Endothelial cell of umbilical vein (primary cell): ENCODE measurements at regions not wholly inside any gene's neighbourhood (a gene's known extent, or its start where the extent isn't known, plus 50 kb on each side); places are given as distances from the start of the nearest gene placed in this dataset.

Experiments used
- BruUV-seq: library from RNA; stranded (reverse); fragments of 400-500 nt; replicated peaks from 2 replicates; lab custom pipeline; 2021; lab: Mats Ljungman, UMichigan
- CTCF ChIA-PET: fragments of 300-600, 350-600 bp; sonication (Branson Sonifier 250); formaldehyde crosslinking; loops from one replicate; lab custom pipeline; 2021; ENCODE audit warnings: antibody characterized with exemption, inconsistent platforms; lab: Charles Lee
- POLR2A ChIA-PET: fragments of 300-600, 350-600 bp; sonication (Branson Sonifier 250); formaldehyde crosslinking; loops from one replicate; lab custom pipeline; 2021; ENCODE audit warnings: antibody characterized with exemption, inconsistent platforms; lab: Charles Lee
- DNase-seq: peaks from one replicate; pipeline ENCODE4 v3.0.0-alpha.2; 2011; ENCODE audit warnings: low read depth, low spot score
- FAIRE-seq: peaks from 2 replicates; lab custom pipeline; 2011; peaks lifted over from hg19 to GRCh38; lab: Jason Lieb, UNC
- H2AFZ ChIP-seq: 2 replicates; pipeline ENCODE4 v1.6.0; 2012; ENCODE audit warnings: low read depth, low read length, control low read depth, inconsistent platforms
- H3K27ac ChIP-seq: 2 replicates; pipeline ENCODE4 v1.5.1; 2011; ENCODE audit warnings: low read depth, mild to moderate bottlenecking, control low read depth, low read length, moderate library complexity; ENCODE audit not compliant: insufficient read depth
- H3K27me3 ChIP-seq, 2 experiments: 2 replicates each; pipeline versions ENCODE4 v1.6.0 to v1.6.1; 2011; ENCODE audit warnings: low read length in 2 of 2, mixed read lengths in 1 of 2; ENCODE audit not compliant: control insufficient read depth in 2 of 2, insufficient read depth in 2 of 2
- H3K36me3 ChIP-seq, 2 experiments: 2 replicates in 1 of 2; 3 replicates in 1 of 2; pipeline ENCODE4 v1.5.1; 2011; ENCODE audit warnings: low read length in 2 of 2, mild to moderate bottlenecking in 1 of 2, moderate library complexity in 1 of 2; ENCODE audit not compliant: control insufficient read depth in 2 of 2, insufficient read depth in 2 of 2; ENCODE audit errors: extremely low read depth in 1 of 2
- H3K4me1 ChIP-seq: 3 replicates; pipeline ENCODE4 v1.5.1; 2011; ENCODE audit warnings: mild to moderate bottlenecking, low read length; ENCODE audit not compliant: control insufficient read depth, insufficient read depth; ENCODE audit errors: extremely low read depth
- H3K4me2 ChIP-seq: 2 replicates; pipeline ENCODE4 v1.6.1; 2011; ENCODE audit warnings: low read length, control low read depth, mixed read lengths; ENCODE audit not compliant: insufficient read depth
- H3K4me3 ChIP-seq, 3 experiments: fragments of 200-600 bp in 1 of 3; sonication (generic), shearing (Covaris generic) in 1 of 3; replicated peaks in 1 of 3; 2 replicates each; pipeline ENCODE4 v1.5.1; 2011 to 2016; ENCODE audit warnings: control low read depth in 3 of 3, low read length in 3 of 3, mild to moderate bottlenecking in 2 of 3, inconsistent platforms in 1 of 3, low read depth in 1 of 3, moderate library complexity in 1 of 3; ENCODE audit not compliant: insufficient read depth in 1 of 3
- H3K79me2 ChIP-seq: 2 replicates; pipeline ENCODE4 v1.6.0; 2012; ENCODE audit warnings: low read length, inconsistent platforms; ENCODE audit not compliant: control insufficient read depth, insufficient read depth
- H3K9ac ChIP-seq: replicated peaks from 2 replicates; pipeline ENCODE3; 2011; ENCODE audit warnings: low read length, control low read depth; ENCODE audit not compliant: insufficient read depth; ENCODE audit errors: extremely low read depth
- H3K9me1 ChIP-seq: replicated peaks from 3 replicates; pipeline ENCODE4 v1.6.0; 2011; ENCODE audit warnings: mild to moderate bottlenecking, low read length; ENCODE audit not compliant: control insufficient read depth, insufficient read depth; ENCODE audit errors: extremely low read depth
- H3K9me3 ChIP-seq: replicated peaks from 2 replicates; pipeline ENCODE4 v1.5.1; 2012; ENCODE audit warnings: low read length, inconsistent platforms; ENCODE audit not compliant: control insufficient read depth, insufficient read depth
- H4K20me1 ChIP-seq: replicated peaks from 2 replicates; pipeline ENCODE3; 2011; ENCODE audit warnings: mild to moderate bottlenecking, low read length; ENCODE audit not compliant: control insufficient read depth, insufficient read depth; ENCODE audit errors: extremely low read depth
- EZH2 ChIP-seq: IDR thresholded peaks from 2 replicates; pipeline ENCODE4 v1.6.1; 2012; ENCODE audit warnings: borderline replicate concordance, low read depth, mild to moderate bottlenecking, moderate library complexity, low read length, inconsistent platforms; ENCODE audit not compliant: severe bottlenecking
- FOS ChIP-seq: IDR thresholded peaks from 2 replicates; pipeline ENCODE4 v1.6.1; 2011; ENCODE audit warnings: mild to moderate bottlenecking, low read length, moderate library complexity, borderline replicate concordance; ENCODE audit not compliant: insufficient read depth
- GATA2 ChIP-seq: IDR thresholded peaks from 2 replicates; pipeline ENCODE4 v1.7.0; 2011; ENCODE audit warnings: low read depth, mild to moderate bottlenecking, moderate library complexity, mixed read lengths, low read length; ENCODE audit not compliant: insufficient read length, insufficient read depth
- JUN ChIP-seq: IDR thresholded peaks from 2 replicates; pipeline ENCODE4 v1.6.1; 2011; ENCODE audit warnings: borderline replicate concordance, low read depth; ENCODE audit not compliant: insufficient read length, insufficient read depth
- dilution Hi-C: fragments of 300-500 bp; cut with MboI; formaldehyde crosslinking; loops from one replicate; pipeline ENCODE4 v1.15.0; 2019; ENCODE audit warnings: low sequenced_read_pairs; ENCODE audit not compliant: extremely low pct_ligation_motif_present
- intact Hi-C: fragments of 100-400 bp; cut with micrococcal nuclease; formaldehyde crosslinking; loops from one replicate; pipeline ENCODE4 v1.10.0; 2022
- TF ChIP-seq, protein P1 (sequence below), 2 donors: IDR thresholded peaks; 1 replicate in 1 of 2; 2 replicates in 1 of 2; pipeline ENCODE4 v1.5.1; 2011; ENCODE audit warnings: low read length in 2 of 2, mild to moderate bottlenecking in 2 of 2, moderate library complexity in 2 of 2, control low read depth in 1 of 2, inconsistent platforms in 1 of 2, low read depth in 1 of 2; ENCODE audit not compliant: insufficient read depth in 1 of 2; ENCODE audit errors: extremely low read depth in 1 of 2

DNA sequence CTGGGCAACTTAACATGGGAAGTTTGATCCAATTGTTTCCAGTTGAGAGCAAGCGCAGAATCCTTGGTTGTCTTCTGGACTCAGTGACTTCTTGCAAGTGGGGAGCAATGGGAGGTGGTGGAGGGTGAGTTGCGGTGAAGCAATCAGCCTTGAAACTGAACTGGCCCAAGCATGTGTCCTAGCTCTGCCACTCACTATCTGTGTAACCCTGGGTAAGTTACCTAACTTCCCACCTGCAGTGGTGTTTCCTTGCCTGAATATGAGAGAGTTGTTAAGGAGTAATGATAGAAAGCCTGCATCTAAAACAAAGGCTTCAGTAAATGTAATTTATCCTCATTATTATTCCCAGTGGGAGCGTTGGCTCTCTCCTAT is 132.5 kb upstream of the NFIA start:
- no peaks in the 10 kb centered on the region for H3K79me2 ChIP-seq
- no peak overlapping the region for H3K4me3 ChIP-seq
- H3K9me1 ChIP-seq = no peaks in the 10 kb centered on the region
- no peaks in the 10 kb centered on the region for H4K20me1 ChIP-seq
- TF ChIP-seq JUN = no peak
- no peak for TF ChIP-seq EZH2
- TF ChIP-seq FOS = no peak
- no peak for TF ChIP-seq GATA2
- TF ChIP-seq, protein P1, sequence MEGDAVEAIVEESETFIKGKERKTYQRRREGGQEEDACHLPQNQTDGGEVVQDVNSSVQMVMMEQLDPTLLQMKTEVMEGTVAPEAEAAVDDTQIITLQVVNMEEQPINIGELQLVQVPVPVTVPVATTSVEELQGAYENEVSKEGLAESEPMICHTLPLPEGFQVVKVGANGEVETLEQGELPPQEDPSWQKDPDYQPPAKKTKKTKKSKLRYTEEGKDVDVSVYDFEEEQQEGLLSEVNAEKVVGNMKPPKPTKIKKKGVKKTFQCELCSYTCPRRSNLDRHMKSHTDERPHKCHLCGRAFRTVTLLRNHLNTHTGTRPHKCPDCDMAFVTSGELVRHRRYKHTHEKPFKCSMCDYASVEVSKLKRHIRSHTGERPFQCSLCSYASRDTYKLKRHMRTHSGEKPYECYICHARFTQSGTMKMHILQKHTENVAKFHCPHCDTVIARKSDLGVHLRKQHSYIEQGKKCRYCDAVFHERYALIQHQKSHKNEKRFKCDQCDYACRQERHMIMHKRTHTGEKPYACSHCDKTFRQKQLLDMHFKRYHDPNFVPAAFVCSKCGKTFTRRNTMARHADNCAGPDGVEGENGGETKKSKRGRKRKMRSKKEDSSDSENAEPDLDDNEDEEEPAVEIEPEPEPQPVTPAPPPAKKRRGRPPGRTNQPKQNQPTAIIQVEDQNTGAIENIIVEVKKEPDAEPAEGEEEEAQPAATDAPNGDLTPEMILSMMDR (IDR thresholded peaks at IDR 0.05; ENCODE audit: extremely low read depth in 1 of 2, insufficient read depth in 1 of 2, low read depth in 1 of 2, low read length in 2 of 2) = no peak
- dilution Hi-C loops (no loop called here), intact Hi-C loops (loop anchor here (1.0 to 10.0 kb wide), 3 partner anchors 11 to 185 kb away; no protein-coding TSS in a partner anchor)
- POLR2A ChIA-PET = interaction anchor here (0.9 kb wide), 1 partner anchor 11 kb away, joined by 3 read pairs; no protein-coding TSS in a partner anchor
- H3K27ac ChIP-seq = peak overlapping the region; percentile 31
- no peaks in the 10 kb centered on the region for H3K27me3 ChIP-seq
- no peak overlapping the region for H2AFZ ChIP-seq
- CTCF ChIA-PET = interaction anchor here (0.9 to 1.7 kb wide), 2 partner anchors 13 to 101 kb away, joined by 3 to 5 read pairs; no protein-coding TSS in a partner anchor
- TSS peak; percentile 86 for BruUV-seq
- DNase-seq = no peak
- H3K9me3 ChIP-seq = no peaks in the 10 kb centered on the region
- FAIRE-seq = no peak
- peak overlapping the region; percentile 4 for H3K4me2 ChIP-seq
- no peak overlapping the region for H3K9ac ChIP-seq
- H3K36me3 ChIP-seq = no peaks in the 10 kb centered on the region
- H3K4me1 ChIP-seq = peaks cover 29% of the 10 kb centered on the region
